ENCODE measurements at regions not wholly inside any gene's neighbourhood (a gene's known extent, or its start where the extent isn't known, plus 50 kb on each side); places are given as distances from the start of the nearest gene placed in this dataset.

- TF ChIP-seq CTCF (conservative IDR thresholded peaks at IDR 0.05; ENCODE audit: low read length), result no peak
- no peak for TF ChIP-seq EZH2phosphoT487 (IDR thresholded peaks at IDR 0.05; ENCODE audit: borderline replicate concordance, low read depth, low read length)
These were observed 130.5 kb downstream of the ZFP64 start for GRCh38 chr20:52060794-52061714.
